Uterus (tissue), 3 donors: ENCODE measurements at regions not wholly inside any gene's neighbourhood (a gene's known extent, or its start where the extent isn't known, plus 50 kb on each side); places are given as distances from the start of the nearest gene placed in this dataset.
"Not testable (repeated sequence)": the region's sequence is repeated elsewhere in the genome, so short reads cannot be mapped to it uniquely, and the experiment has no call there.

ENCODE experiments used
- DNase-seq, 2 donors: peaks; one replicate each; pipeline ENCODE4 v3.0.0-alpha.2; 2019 to 2020
- H3K27ac ChIP-seq, 2 donors: fragments of 200-600 bp; sonication (generic); 1 replicate in 1 of 2; 2 replicates in 1 of 2; pipeline ENCODE4 v1.5.1; 2016 to 2018
- H3K27me3 ChIP-seq, 2 donors: fragments of 200-600 bp; sonication (generic); one replicate each; pipeline ENCODE4 v1.5.1; 2018 to 2019; ENCODE audit warnings: control low read depth in 1 of 2
- H3K36me3 ChIP-seq, 2 donors: fragments of 200-600 bp; sonication (generic); one replicate each; pipeline ENCODE4 v1.5.1; 2019; ENCODE audit warnings: control low read depth in 1 of 2
- H3K4me1 ChIP-seq, 2 donors: fragments of 200-600 bp; sonication (generic); one replicate each; pipeline ENCODE4 v1.5.1; 2018 to 2019; ENCODE audit warnings: control low read depth in 1 of 2
- H3K4me3 ChIP-seq, 2 donors: fragments of 200-600 bp; sonication (generic); 1 replicate in 1 of 2; 2 replicates in 1 of 2; pipeline ENCODE4 v1.5.1; 2018 to 2019; ENCODE audit warnings: mild to moderate bottlenecking in 1 of 2
- H3K9me3 ChIP-seq, 2 donors: fragments of 200-600 bp; sonication (generic); one replicate each; pipeline ENCODE4 v1.5.1; 2019; ENCODE audit warnings: control low read depth in 1 of 2
- CTCF ChIP-seq, 4 experiments: fragments of 200-600 bp in 2 of 4; fragments of 450-650 bp in 2 of 4; sonication (generic) in 2 of 4; IDR thresholded peaks; one replicate each; pipeline ENCODE4 v1.5.1; 2016 to 2019; ENCODE audit warnings: antibody characterized with exemption in 4 of 4, mild to moderate bottlenecking in 2 of 4, moderate library complexity in 1 of 4
- POLR2A ChIP-seq, 2 donors: fragments of 450-650 bp; IDR thresholded peaks; one replicate each; pipeline ENCODE4 v1.6.1; 2016; ENCODE audit warnings: antibody characterized with exemption in 2 of 2, mild to moderate bottlenecking in 1 of 2, moderate library complexity in 1 of 2
- intact Hi-C: fragments of 100-400 bp; cut with DNase I; formaldehyde crosslinking; loops from one replicate; pipeline ENCODE4 v1.15.1; 2023; ENCODE audit warnings: low total_unique reads
- donor health status: DM: yes; HTN: yes; CAD: no.

- intact Hi-C loops = no loop called here
- no peak overlapping the region for H3K4me3 ChIP-seq
- H3K9me3 ChIP-seq = no peaks in the 10 kb centered on the region
- H3K27me3 ChIP-seq = no peaks in the 10 kb centered on the region
- no peak overlapping the region for H3K27ac ChIP-seq
- DNase-seq = no peak
- no peaks in the 10 kb centered on the region for H3K4me1 ChIP-seq
- TF ChIP-seq POLR2A (IDR thresholded peaks at IDR 0.05) = no peak
- H3K36me3 ChIP-seq = no peaks in the 10 kb centered on the region
These were observed 548.6 kb downstream of the HTR1B start for GRCh38 chr6:76914737-76915136.

GRCh38 chr6:76905541-76905940 lies 557.8 kb downstream of the HTR1B start:
- H3K9me3 ChIP-seq, intact Hi-C loops, H3K36me3 ChIP-seq: not testable (repeated sequence)

GRCh38 chr6:76892542-76892941 lies 570.7 kb downstream of the HTR1B start:
- no peaks in the 10 kb centered on the region for H3K27me3 ChIP-seq
- TF ChIP-seq CTCF (IDR thresholded peaks at IDR 0.05) (no peak), POLR2A (IDR thresholded peaks at IDR 0.05) (no peak)
- H3K9me3 ChIP-seq = no peaks in the 10 kb centered on the region
- no peak overlapping the region for H3K27ac ChIP-seq
- H3K36me3 ChIP-seq = no peaks in the 10 kb centered on the region
- no peaks in the 10 kb centered on the region for H3K4me1 ChIP-seq
- intact Hi-C loops = no loop called here
- H3K4me3 ChIP-seq = no peak overlapping the region
- no peak for DNase-seq

More at GRCh38 chr6:76905541-76905940, 557.8 kb downstream of the HTR1B start:
- H3K4me3 ChIP-seq, H3K4me1 ChIP-seq, H3K27me3 ChIP-seq, H3K27ac ChIP-seq, DNase-seq: not testable (repeated sequence)

GRCh38 chr6:76888351-76888750 lies 574.9 kb downstream of the HTR1B start:
- Histone ChIP-seq H3K27me3 (no peaks in the 10 kb centered on the region), H3K36me3 (no peaks in the 10 kb centered on the region), H3K4me3 (no peak overlapping the region), H3K9me3 (no peaks in the 10 kb centered on the region), H3K27ac (no peak overlapping the region), H3K4me1 (no peaks in the 10 kb centered on the region)
- TF ChIP-seq POLR2A (IDR thresholded peaks at IDR 0.05) (no peak), CTCF (IDR thresholded peaks at IDR 0.05) (no peak)
- DNase-seq = no peak
- intact Hi-C loops = no loop called here

- Histone ChIP-seq H3K4me3 (no peak overlapping the region), H3K4me1 (no peaks in the 10 kb centered on the region), H3K27me3 (no peaks in the 10 kb centered on the region), H3K36me3 (no peaks in the 10 kb centered on the region), H3K27ac (no peak overlapping the region), H3K9me3 (no peaks in the 10 kb centered on the region)
- DNase-seq = no peak
- intact Hi-C loops = no loop called here
- TF ChIP-seq POLR2A (IDR thresholded peaks at IDR 0.05) (no peak), CTCF (IDR thresholded peaks at IDR 0.05) (no peak)
These were observed 576.4 kb downstream of the HTR1B start for GRCh38 chr6:76886900-76887299.

- no peaks in the 10 kb centered on the region for H3K27me3 ChIP-seq
- no peak overlapping the region for H3K27ac ChIP-seq
- TF ChIP-seq POLR2A (IDR thresholded peaks at IDR 0.05) (no peak), CTCF (IDR thresholded peaks at IDR 0.05) (no peak)
- H3K36me3 ChIP-seq = no peaks in the 10 kb centered on the region
- no peaks in the 10 kb centered on the region for H3K4me1 ChIP-seq
- no peak overlapping the region for H3K4me3 ChIP-seq
- intact Hi-C loops = no loop called here
- no peak for DNase-seq
- no peaks in the 10 kb centered on the region for H3K9me3 ChIP-seq
These were observed 577.4 kb downstream of the HTR1B start for GRCh38 chr6:76885861-76886301.
